Stomach (tissue), 4 donors: ENCODE measurements at regions not wholly inside any gene's neighbourhood (a gene's known extent, or its start where the extent isn't known, plus 50 kb on each side); places are given as distances from the start of the nearest gene placed in this dataset.

ENCODE experiments used
- EP300 ChIP-seq: sonication (generic); formaldehyde crosslinking; IDR thresholded peaks from one replicate; pipeline ENCODE4 v1.6.1; 2017; ENCODE audit warnings: antibody characterized with exemption
- POLR2A ChIP-seq, 4 donors: fragments of 450-650 bp; IDR thresholded peaks; one replicate each; pipeline ENCODE4 v1.6.1; 2016; ENCODE audit warnings: antibody characterized with exemption in 4 of 4, control low read depth in 2 of 4, mild to moderate bottlenecking in 1 of 4, moderate library complexity in 1 of 4
- POLR2AphosphoS5 ChIP-seq, 3 donors: sonication (generic); formaldehyde crosslinking; IDR thresholded peaks; one replicate each; pipeline ENCODE4 v1.6.1; 2016; ENCODE audit warnings: antibody characterized with exemption in 3 of 3
- TF ChIP-seq, protein P1 (sequence below), 7 experiments: fragments of 450-650 bp in 4 of 7; fragments of 200-600 bp in 3 of 7; sonication (generic) in 3 of 7; IDR thresholded peaks; one replicate each; pipeline ENCODE4 v1.5.1; 2016 to 2019; ENCODE audit warnings: antibody characterized with exemption in 7 of 7, control low read depth in 2 of 7, mild to moderate bottlenecking in 1 of 7

DNA sequence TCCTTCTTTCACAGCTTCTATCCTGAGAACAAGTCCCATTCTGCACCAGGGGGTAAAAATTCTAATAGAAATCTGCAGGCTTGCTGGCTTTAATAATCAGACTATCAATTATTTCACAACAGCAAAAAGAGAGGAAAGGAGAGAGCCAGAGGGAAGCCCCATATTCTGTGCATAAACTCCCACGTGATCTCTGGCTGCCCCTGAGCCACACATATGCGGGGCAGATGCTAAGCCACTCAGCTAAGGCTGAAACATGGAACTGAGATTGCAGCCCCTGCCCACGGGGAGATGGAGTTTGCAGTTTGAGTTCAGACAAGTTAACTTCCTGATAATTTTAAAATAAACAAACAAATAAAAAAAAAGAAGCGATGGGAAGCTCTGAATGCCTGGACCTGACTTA, 254.4 kb upstream of the CCDC196 start:
- TF ChIP-seq POLR2A (IDR thresholded peaks at IDR 0.05) (no peak), POLR2AphosphoS5 (IDR thresholded peaks at IDR 0.05) (no peak), EP300 (no peak)
- TF ChIP-seq, protein P1, sequence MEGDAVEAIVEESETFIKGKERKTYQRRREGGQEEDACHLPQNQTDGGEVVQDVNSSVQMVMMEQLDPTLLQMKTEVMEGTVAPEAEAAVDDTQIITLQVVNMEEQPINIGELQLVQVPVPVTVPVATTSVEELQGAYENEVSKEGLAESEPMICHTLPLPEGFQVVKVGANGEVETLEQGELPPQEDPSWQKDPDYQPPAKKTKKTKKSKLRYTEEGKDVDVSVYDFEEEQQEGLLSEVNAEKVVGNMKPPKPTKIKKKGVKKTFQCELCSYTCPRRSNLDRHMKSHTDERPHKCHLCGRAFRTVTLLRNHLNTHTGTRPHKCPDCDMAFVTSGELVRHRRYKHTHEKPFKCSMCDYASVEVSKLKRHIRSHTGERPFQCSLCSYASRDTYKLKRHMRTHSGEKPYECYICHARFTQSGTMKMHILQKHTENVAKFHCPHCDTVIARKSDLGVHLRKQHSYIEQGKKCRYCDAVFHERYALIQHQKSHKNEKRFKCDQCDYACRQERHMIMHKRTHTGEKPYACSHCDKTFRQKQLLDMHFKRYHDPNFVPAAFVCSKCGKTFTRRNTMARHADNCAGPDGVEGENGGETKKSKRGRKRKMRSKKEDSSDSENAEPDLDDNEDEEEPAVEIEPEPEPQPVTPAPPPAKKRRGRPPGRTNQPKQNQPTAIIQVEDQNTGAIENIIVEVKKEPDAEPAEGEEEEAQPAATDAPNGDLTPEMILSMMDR (IDR thresholded peaks at IDR 0.05): no peak
